HG03571 (cell line): ENCODE measurements at regions not wholly inside any gene's neighbourhood (a gene's known extent, or its start where the extent isn't known, plus 50 kb on each side); places are given as distances from the start of the nearest gene placed in this dataset.

Experiments
- ATAC-seq: cut with Tn5 transposase; IDR thresholded peaks from one replicate; pipeline ENCODE4 v1.9.1; 2021; ENCODE audit not compliant: unreplicated experiment

DNA sequence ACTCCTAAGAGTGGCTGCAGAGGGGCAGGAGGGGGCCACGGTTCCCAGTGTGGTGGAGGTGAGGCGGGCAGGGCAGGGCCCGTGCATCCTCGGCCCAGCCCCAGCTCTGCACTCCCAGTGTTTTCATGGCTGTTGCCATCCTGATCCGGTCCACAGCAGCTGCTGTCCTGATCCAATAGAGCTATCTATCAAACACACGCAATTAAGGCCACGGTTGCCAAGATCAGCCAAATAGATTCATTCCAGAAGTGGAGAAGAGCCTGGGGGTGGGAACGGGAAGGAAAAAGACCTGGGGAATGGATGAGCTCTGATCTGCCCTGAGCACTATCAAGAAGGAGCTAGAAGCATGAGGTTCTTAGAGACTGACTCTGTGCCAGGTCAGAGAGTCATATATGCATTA, 160.9 kb upstream of the SYT13 start:
- no peak for ATAC-seq

GRCh38 chr11:45446434-45446833, 160.3 kb upstream of the SYT13 start:
- no peak for ATAC-seq

DNA sequence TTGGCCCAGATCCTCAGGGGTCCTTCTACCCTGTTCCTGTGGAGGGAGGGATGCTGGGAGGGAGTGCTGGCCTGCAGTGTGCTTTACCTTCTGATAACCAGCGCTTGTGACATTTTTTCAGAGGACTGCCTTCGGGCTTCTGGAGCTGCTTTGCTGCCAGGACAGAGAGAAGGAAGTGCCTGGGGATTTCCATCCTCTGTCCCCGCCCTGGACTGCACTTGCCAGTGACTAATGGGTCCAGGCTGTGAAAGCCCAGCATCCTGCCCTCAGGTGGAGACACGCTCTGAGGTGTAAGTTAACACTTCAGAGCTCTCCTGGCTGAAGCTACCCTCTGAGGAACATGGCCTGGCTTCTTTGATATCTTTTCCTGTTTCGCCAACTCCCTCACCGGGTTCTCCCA, 158.7 kb upstream of the SYT13 start:
- ATAC-seq: no peak

DNA sequence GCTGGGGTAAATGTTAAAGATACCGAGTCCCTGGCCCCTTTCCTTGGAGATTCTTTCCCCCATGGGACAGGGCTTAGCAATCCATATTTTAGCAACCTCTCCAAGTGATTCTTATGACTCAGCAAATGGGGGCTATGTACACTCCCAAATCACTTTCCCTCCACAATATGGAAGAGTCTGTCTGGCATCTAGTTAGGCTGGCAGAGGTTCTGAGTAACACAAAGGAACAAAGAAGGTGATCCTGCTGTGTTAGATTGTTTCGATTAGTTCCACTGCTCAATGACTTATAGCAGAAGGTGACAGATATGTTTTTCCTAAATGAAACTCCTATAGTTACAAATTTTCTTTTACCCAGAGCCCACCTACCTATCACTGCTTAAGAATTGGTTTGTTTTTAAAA, 154.0 kb upstream of the SYT13 start:
- ATAC-seq: no peak

- no peak for ATAC-seq
Observed at GRCh38 chr11:45436966-45437365, 150.8 kb upstream of the SYT13 start.

DNA sequence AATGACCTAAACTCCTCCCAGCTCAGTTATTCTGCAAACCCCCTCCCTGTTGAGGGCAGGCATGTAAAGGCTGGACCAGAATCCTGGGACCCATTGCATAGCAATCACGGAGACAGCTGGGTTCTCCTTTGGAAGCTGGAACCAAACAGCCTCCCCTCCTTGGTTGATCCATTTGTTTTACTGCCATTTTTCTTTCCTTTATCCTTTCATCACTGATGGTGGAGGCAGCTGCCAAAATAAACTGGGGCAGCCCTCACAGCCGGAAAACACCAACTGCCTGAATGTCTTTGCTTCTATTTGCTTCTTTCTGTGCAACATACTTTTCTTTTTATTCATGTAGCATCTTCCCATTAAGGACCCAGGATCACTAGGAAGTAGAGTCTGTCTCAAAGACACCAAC, 150.0 kb upstream of the SYT13 start:
- ATAC-seq: no peak

DNA sequence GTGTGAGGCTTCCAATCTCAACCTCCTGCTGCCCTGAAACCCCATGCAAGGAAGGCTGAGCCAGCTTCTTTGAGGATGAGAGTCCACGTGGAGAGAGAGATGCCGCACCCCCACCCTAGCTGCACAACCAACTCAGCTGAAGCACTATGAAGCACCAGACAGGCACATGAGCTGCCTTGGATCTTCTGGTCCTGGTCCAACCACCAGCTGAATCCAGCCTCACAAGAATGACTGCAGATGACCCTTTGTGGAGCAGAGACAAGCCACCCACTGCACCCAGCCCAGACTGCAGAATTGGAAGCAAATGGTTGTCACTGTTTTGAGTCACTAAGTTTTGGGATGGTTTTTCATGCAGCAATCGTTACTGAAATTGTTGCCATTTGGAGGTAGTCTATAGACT, 149.6 kb upstream of the SYT13 start:
- ATAC-seq: no peak

GRCh38 chr11:45432910-45433309, 146.8 kb upstream of the SYT13 start:
- no peak for ATAC-seq

DNA sequence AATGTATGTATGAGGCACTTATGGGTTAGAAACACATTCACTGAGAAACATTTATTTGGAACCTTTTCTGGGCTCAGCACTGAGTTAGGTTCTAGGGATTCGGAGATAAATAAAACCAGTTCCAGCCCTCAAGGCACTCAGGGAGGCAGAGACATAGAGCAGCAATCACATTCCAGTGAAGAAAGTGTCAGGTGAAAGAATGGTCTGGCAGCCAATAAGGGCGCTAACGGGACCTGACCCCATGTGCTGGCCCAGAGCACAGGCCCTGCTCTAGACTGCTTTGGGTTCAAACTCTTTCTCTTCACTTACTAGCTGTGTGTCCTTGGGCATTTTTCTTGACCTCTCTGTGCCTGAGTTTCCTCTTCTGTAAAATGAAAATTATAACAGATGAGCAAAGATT, 146.0 kb upstream of the SYT13 start:
- ATAC-seq: no peak

GRCh38 chr11:45431046-45432018, 145.2 kb upstream of the SYT13 start:
- ATAC-seq: no peak

DNA sequence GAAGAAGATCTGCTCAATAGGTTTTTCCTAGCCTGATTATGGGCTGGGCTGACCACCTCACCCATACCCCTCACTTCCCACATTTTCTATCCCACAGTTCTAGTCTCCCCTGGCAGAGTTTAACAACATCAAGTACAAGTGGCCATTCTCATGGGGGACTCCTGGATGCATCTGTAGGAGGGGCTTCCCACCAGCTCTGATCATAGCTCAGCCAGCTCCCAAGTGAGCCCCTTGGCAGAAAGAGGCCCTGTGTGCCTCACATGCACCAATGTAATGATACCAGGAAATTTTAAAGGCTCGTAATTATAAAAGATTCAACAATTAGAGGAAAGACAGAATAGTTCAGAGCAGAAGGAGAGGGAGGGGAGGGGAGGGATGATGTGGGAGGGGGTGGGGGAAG, 144.2 kb upstream of the SYT13 start:
- no peak for ATAC-seq

DNA sequence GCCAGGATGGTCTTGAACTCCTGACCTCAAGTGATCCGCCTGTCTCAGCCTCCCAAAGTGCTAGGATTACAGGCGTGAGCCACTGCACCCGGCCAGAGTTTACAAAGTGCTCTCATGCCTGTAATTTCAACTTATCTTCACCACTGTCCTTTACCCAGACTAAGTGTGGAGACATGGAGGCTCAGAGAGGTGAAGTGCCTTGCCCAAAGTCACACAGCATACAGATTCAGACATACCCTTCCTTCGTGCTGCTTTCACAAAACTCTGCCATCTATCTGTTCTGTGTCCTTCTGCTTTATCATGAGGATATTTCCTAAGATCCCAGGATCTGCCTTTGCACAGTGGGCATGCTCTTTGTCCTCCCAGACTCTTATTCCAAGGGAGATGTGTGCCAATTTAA, 143.6 kb upstream of the SYT13 start:
- ATAC-seq: no peak

- ATAC-seq: no peak
Observed at GRCh38 chr11:45428541-45429230, 142.5 kb upstream of the SYT13 start.

DNA sequence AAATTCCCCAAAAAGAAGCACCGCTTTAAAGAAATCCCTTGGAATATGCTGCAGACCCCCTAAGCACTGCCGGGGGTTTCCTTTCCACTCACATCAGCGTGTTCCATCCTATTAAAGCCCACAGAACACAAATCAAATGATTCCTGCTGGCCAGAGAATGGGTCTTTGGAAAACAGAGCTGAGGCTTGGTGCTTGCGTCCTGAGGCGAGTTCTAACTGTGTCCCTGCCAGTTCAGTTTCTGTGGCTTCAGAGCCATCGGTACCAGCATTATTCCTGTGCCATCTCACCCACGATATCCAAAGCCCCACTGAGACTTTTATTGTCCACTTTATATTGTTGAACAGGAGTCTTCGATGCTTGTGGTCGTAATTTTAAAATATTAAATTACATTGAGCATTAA, 142.0 kb upstream of the SYT13 start:
- ATAC-seq: no peak

- no peak for ATAC-seq
Observed at GRCh38 chr11:45424411-45425180, 138.5 kb upstream of the SYT13 start.

- ATAC-seq: no peak
Observed at GRCh38 chr11:45423475-45424120, 137.5 kb upstream of the SYT13 start.

DNA sequence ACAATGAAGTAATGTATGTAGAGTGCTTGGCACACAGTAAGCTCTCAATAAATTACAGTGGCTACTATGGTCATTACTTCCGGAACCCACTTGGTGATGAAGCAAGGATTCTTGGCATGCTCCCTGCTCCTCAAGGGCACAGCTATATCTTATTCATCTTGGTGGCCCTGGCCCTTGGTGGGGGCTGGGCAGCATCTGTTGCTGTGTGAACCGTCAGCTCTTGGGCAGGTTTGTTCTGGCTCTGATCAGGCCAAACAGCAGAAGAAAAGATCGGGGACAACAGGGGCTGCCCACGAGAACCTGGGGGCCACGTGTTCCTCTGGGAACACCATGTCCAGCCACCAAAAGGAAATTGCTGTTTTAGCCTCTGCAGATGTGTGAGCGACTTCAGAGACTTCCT, 136.9 kb upstream of the SYT13 start:
- no peak for ATAC-seq

- ATAC-seq: no peak
Observed at GRCh38 chr11:45414088-45414487, 127.9 kb upstream of the SYT13 start.

GRCh38 chr11:45413156-45413858, 127.2 kb upstream of the SYT13 start:
- no peak for ATAC-seq

DNA sequence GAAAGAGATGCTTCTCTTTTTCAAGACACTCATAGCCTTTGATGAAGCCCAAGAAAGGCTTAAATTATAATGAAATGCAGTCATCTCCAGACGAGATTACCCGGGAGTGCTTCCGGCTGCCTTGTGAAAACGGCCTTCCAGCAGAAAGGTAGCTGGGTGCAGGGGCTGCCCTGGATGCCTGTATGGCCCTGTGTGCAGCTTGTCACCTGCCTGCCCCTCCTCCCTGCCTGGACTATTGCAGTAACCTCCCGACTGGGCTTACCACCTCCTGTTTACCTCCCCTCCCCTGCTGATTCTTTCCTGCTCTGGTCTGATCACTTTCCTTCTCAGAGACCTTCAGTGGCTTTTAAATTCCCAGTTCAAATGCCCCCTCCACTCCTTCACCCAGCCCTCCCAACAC, 126.4 kb upstream of the SYT13 start:
- ATAC-seq: no peak
